Central memory CD8-positive, alpha-beta T cell (primary cell): ENCODE measurements at regions not wholly inside any gene's neighbourhood (a gene's known extent, or its start where the extent isn't known, plus 50 kb on each side); places are given as distances from the start of the nearest gene placed in this dataset.
A peak's percentile ranks its signal among the peaks of the same experiment; 100 is the strongest.
"Not testable (repeated sequence)": the region's sequence is repeated elsewhere in the genome, so short reads cannot be mapped to it uniquely, and the experiment has no call there.

Source experiments
- ATAC-seq: fragments of 150-1000 bp; cut with Tn5 transposase; replicated peaks from 2 replicates; pipeline ENCODE4 v1.10.0; 2022; ENCODE audit warnings: mild to moderate bottlenecking, moderate FRiP score, moderate number of reproducible peaks; ENCODE audit not compliant: poor library complexity, severe bottlenecking; ENCODE audit errors: extremely low read depth
- DNase-seq, 2 donors: peaks; one replicate each; pipeline ENCODE4 v3.0.0; 2021; ENCODE audit warnings: low spot score in 2 of 2
- H3K27ac Mint-ChIP-seq: one replicate; pipeline ENCODE4 v1.8.0; 2022; ENCODE audit warnings: low read depth, mild to moderate bottlenecking, moderate library complexity, mixed read lengths
- H3K27me3 Mint-ChIP-seq: one replicate; pipeline ENCODE4 v1.8.0; 2022; ENCODE audit warnings: mixed read lengths
- H3K36me3 Mint-ChIP-seq: one replicate; pipeline ENCODE4 v1.8.0; 2022; ENCODE audit warnings: mild to moderate bottlenecking, moderate library complexity, mixed read lengths; ENCODE audit not compliant: insufficient read depth
- H3K4me1 Mint-ChIP-seq: one replicate; pipeline ENCODE4 v1.8.0; 2022; ENCODE audit warnings: mixed read lengths
- H3K4me3 Mint-ChIP-seq: one replicate; pipeline ENCODE4 v1.8.0; 2022; ENCODE audit warnings: mild to moderate bottlenecking, moderate library complexity, mixed read lengths
- H3K9me3 Mint-ChIP-seq: one replicate; pipeline ENCODE4 v1.8.0; 2022; ENCODE audit warnings: mixed read lengths

GRCh38 chr20:53644108-53644507, 50.5 kb upstream of the ZNF217 start:
- not testable (repeated sequence) for H3K36me3 Mint-ChIP-seq, H3K9me3 Mint-ChIP-seq, H3K27me3 Mint-ChIP-seq, H3K4me3 Mint-ChIP-seq, DNase-seq, ATAC-seq
- Mint-ChIP-seq H3K27ac (peak overlapping the region; percentile 98), H3K4me1 (peaks cover 28% of the 10 kb centered on the region)
